NCI-H69 (cell line): ENCODE measurements at regions not wholly inside any gene's neighbourhood (a gene's known extent, or its start where the extent isn't known, plus 50 kb on each side); places are given as distances from the start of the nearest gene placed in this dataset.

ENCODE experiments used
- DNase-seq: peaks from one replicate; lab custom pipeline; 2025; lab: John Stamatoyannopoulos, UW

GRCh38 chr1:194267021-194267420 lies 1080.6 kb upstream of the B3GALT2 start:
- no peak for DNase-seq

- DNase-seq, result peak; percentile 60
These were observed 1069.6 kb upstream of the B3GALT2 start for GRCh38 chr1:194256010-194256409.

GRCh38 chr1:194252199-194252598 lies 1065.8 kb upstream of the B3GALT2 start:
- DNase-seq, result no peak

- no peak for DNase-seq
These were observed 1054.8 kb upstream of the B3GALT2 start for GRCh38 chr1:194241215-194241614.

GRCh38 chr1:194233069-194233468 lies 1046.7 kb upstream of the B3GALT2 start:
- no peak for DNase-seq

GRCh38 chr1:194230351-194231144 lies 1044.1 kb upstream of the B3GALT2 start:
- no peak for DNase-seq

- DNase-seq, result peak; percentile 86
These were observed 1042.0 kb upstream of the B3GALT2 start for GRCh38 chr1:194228427-194228826.

- peak; percentile 88 for DNase-seq
These were observed 1040.7 kb upstream of the B3GALT2 start for GRCh38 chr1:194227161-194227560.

GRCh38 chr1:194225821-194226220 lies 1039.4 kb upstream of the B3GALT2 start:
- DNase-seq, result peak; percentile 41

GRCh38 chr1:194223596-194223995 lies 1037.2 kb upstream of the B3GALT2 start:
- no peak for DNase-seq

GRCh38 chr1:194215448-194215847 lies 1029.0 kb upstream of the B3GALT2 start:
- no peak for DNase-seq

- DNase-seq, result no peak
These were observed 1028.3 kb upstream of the B3GALT2 start for GRCh38 chr1:194214735-194215134.

GRCh38 chr1:194209920-194210319 lies 1023.5 kb upstream of the B3GALT2 start:
- DNase-seq, result no peak

- DNase-seq, result no peak
These were observed 1022.3 kb upstream of the B3GALT2 start for GRCh38 chr1:194208674-194209073.

- DNase-seq, result no peak
These were observed 1010.1 kb upstream of the B3GALT2 start for GRCh38 chr1:194196562-194196961.

GRCh38 chr1:194194724-194195123 lies 1008.3 kb upstream of the B3GALT2 start:
- peak; percentile 61 for DNase-seq

GRCh38 chr1:194184974-194185373 lies 998.6 kb upstream of the B3GALT2 start:
- DNase-seq, result no peak

- DNase-seq, result no peak
These were observed 998.0 kb upstream of the B3GALT2 start for GRCh38 chr1:194184425-194184824.

- DNase-seq, result no peak
These were observed 995.4 kb upstream of the B3GALT2 start for GRCh38 chr1:194181845-194182244.

- no peak for DNase-seq
These were observed 989.8 kb upstream of the B3GALT2 start for GRCh38 chr1:194176212-194176611.

- no peak for DNase-seq
These were observed 988.8 kb upstream of the B3GALT2 start for GRCh38 chr1:194175251-194175650.

GRCh38 chr1:194174528-194174927 lies 988.1 kb upstream of the B3GALT2 start:
- DNase-seq, result no peak

GRCh38 chr1:194171596-194171995 lies 985.2 kb upstream of the B3GALT2 start:
- no peak for DNase-seq
